K562 (cell line): ENCODE measurements at regions not wholly inside any gene's neighbourhood (a gene's known extent, or its start where the extent isn't known, plus 50 kb on each side); places are given as distances from the start of the nearest gene placed in this dataset.

Source experiments
- CGGBP1 ChIP-seq: fragments of 250-450 bp; sonication (Bioruptor Pico); IDR thresholded peaks from 2 replicates; pipeline ENCODE4 v1.9.0; 2021; ENCODE audit warnings: mild to moderate bottlenecking
- CREB3 ChIP-seq: fragments of 450-650 bp; conservative IDR thresholded peaks from 2 replicates; pipeline ENCODE4 v1.6.1; 2016; ENCODE audit warnings: missing genetic modification characterization, low read depth, mild to moderate bottlenecking, missing compliant biosample characterization, moderate library complexity
- E4F1 ChIP-seq: fragments of 250-450 bp; sonication (Bioruptor Pico); IDR thresholded peaks from 2 replicates; pipeline ENCODE4 v1.5.0; 2021; ENCODE audit warnings: mild to moderate bottlenecking, borderline replicate concordance
- HDAC2 ChIP-seq: fragments of 450-650 bp; IDR thresholded peaks from 2 replicates; pipeline ENCODE4 v1.6.1; 2016; ENCODE audit warnings: mild to moderate bottlenecking
- IRF9 ChIP-seq: fragments of 450-650 bp; IDR thresholded peaks from 2 replicates; pipeline ENCODE4 v1.6.1; 2016; ENCODE audit warnings: missing biosample characterization, missing genetic modification characterization
- JUNB ChIP-seq: fragments of 450-650 bp; formaldehyde crosslinking; conservative IDR thresholded peaks from 2 replicates; pipeline ENCODE4 v1.4.0; 2020; ENCODE audit warnings: mild to moderate bottlenecking
- MCM3 ChIP-seq: fragments of 450-650 bp; IDR thresholded peaks from 2 replicates; pipeline ENCODE4 v1.6.1; 2016
- NFE2L1 ChIP-seq: fragments of 450-650 bp; IDR thresholded peaks from 2 replicates; pipeline ENCODE4 v1.6.1; 2016; ENCODE audit warnings: missing genetic modification characterization, low read depth, mild to moderate bottlenecking, missing compliant biosample characterization, moderate library complexity, borderline replicate concordance
- NFIC ChIP-seq: fragments of 450-650 bp; IDR thresholded peaks from 2 replicates; pipeline ENCODE4 v1.6.1; 2017; ENCODE audit warnings: mild to moderate bottlenecking, inconsistent platforms
- PHF20 ChIP-seq: fragments of 450-650 bp; IDR thresholded peaks from 2 replicates; pipeline ENCODE4 v1.6.1; 2018; ENCODE audit not compliant: partially characterized antibody
- PYGO2 ChIP-seq: fragments of 450-650 bp; IDR thresholded peaks from 2 replicates; pipeline ENCODE4 v1.6.1; 2016; ENCODE audit warnings: mild to moderate bottlenecking, missing genetic modification characterization, moderate library complexity, missing compliant biosample characterization
- RB1 ChIP-seq: fragments of 450-650 bp; IDR thresholded peaks from 2 replicates; pipeline ENCODE4 v1.6.1; 2017; ENCODE audit warnings: low read depth, mild to moderate bottlenecking
- ZBTB40 ChIP-seq, 2 experiments: fragments of 450-650 bp in 1 of 2; sonication (generic) in 1 of 2; formaldehyde crosslinking in 1 of 2; IDR thresholded peaks; 2 replicates each; pipeline versions ENCODE4 v1.7.1 to v1.9.0; 2016 to 2022; ENCODE audit warnings: inconsistent platforms in 1 of 2, mild to moderate bottlenecking in 1 of 2, missing genetic modification reagents in 1 of 2

- TF ChIP-seq ZBTB40 (IDR thresholded peaks at IDR 0.05) (peak; percentile 75; the same call in 1 of the 2 replicates), ZBTB40 (CRISPR knock-in tag; IDR thresholded peaks at IDR 0.05) (no peak), CREB3 (tag) (peak; percentile 70; the same call in 1 of the 2 replicates), MCM3 (no peak), JUNB (CRISPR knock-in tag) (no peak), NFIC (peak; percentile 87), NFE2L1 (0 out of 2 replicates have a peak, but pooled peaks have one; percentile 4), IRF9 (tag) (no peak), RB1 (no peak), HDAC2 (0 out of 2 replicates have a peak, but pooled peaks have one; percentile 32), PHF20 (no peak), E4F1 (CRISPR knock-in tag) (peak; percentile 7; the same call in 1 of the 2 replicates), PYGO2 (tag) (no peak), CGGBP1 (CRISPR knock-in tag) (0 out of 2 replicates have a peak, but pooled peaks have one; percentile 12)
Observed at GRCh38 chr7:106570948-106571418, 90.0 kb downstream of the CCDC71L start (continued).
